Fibroblast of skin of right quadriceps (primary cell): ENCODE measurements at regions not wholly inside any gene's neighbourhood (a gene's known extent, or its start where the extent isn't known, plus 50 kb on each side); places are given as distances from the start of the nearest gene placed in this dataset.
"Not testable (repeated sequence)": the region's sequence is repeated elsewhere in the genome, so short reads cannot be mapped to it uniquely, and the experiment has no call there.

Experiments
- DNase-seq: peaks from one replicate; pipeline ENCODE4 v3.0.0-alpha.2; 2013

DNA sequence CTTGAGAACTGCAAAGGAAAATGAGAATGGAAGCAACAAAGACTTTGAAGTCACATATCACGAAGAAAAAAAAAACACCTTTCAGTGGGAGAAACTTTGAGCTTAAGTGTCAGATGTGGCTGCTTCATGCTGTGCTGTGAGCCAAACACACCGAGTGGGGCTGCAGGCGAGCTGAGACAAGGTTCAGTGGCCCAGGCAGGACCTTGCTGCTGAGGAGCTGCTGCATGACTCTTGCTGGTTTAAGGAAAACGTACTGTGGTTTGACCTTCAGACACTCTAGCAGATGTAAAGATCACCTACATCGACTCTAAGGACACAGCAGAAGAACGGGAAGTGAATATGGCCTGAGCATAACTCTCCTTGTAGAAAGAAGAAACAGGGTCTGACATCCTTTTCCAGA lies 118.1 kb upstream of the OR4E1 start:
- no peak for DNase-seq

DNA sequence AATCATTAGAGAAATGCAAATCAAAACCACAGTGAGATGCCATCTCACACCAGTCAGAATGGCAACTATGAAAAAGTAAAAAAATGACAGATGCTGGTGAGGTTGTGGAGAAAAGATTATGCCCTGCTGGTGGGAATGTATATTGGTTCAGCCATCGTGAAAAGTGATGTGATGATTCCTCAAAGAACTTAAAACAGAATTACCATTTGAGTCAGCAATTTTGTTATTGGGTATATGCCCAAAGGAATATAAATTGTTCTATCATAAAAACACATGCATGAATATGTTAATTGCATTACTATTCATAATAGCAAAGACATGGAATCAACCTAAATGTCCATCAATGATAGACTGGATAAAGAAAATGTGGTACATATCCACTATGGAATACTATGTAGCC lies 115.1 kb upstream of the OR4E1 start:
- DNase-seq, result not testable (repeated sequence)

DNA sequence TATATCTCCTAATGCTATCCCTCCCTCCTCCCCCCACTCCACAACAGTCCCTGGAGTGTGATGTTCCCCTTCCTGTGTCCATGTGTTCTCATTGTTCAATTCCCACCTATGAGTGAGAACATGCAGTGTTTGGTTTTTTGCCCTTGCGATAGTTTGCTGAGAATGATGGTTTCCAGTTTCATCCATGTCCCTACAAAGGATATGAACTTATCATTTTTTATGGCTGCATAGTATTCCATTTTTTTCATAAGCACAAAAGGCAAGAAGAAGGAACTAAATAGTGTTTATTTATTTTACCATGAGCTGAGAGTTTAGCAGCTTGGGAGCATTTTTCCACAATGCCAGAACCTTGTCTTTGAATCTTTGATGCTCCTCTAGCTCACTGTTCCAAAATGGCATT lies 113.6 kb upstream of the OR4E1 start:
- DNase-seq, result not testable (repeated sequence)

DNA sequence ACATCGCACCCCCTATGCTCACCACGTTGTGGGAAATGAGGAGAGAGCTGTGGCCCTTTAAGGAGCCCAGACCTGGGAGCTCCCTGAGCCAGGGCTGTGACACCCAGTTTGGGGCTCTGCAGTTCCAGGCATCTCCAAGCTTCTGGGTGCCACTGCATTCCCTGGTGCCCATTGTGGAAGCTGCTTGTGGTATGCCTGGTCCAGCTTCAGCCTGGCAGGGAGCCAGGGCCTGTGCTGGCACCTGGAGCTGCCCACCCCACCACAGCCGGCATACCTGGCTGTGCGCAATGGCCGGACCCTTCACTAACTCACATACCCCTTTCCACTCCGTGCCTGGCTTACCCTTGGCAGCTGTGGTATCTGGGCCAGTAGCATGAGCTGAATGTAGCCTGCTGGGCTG lies 107.9 kb upstream of the OR4E1 start:
- DNase-seq, result no peak

- DNase-seq, result no peak
Measured at GRCh38 chr14:21780429-21781084, 106.9 kb upstream of the OR4E1 start.

- no peak for DNase-seq
Measured at GRCh38 chr14:21771671-21772070, 98.1 kb upstream of the OR4E1 start.

DNA sequence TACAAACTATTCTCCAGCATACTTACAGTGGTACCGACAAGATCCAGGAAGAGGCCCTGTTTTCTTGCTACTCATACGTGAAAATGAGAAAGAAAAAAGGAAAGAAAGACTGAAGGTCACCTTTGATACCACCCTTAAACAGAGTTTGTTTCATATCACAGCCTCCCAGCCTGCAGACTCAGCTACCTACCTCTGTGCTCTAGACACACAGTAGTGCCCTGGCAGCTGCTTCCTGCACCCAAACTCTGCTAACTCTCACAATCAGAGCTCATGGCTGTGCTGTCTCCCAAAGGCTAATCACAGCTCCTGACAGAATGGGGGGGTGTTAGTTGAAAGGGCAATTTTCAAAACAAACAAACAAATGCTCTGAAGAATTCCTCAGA lies 95.2 kb upstream of the OR4E1 start:
- no peak for DNase-seq

DNA sequence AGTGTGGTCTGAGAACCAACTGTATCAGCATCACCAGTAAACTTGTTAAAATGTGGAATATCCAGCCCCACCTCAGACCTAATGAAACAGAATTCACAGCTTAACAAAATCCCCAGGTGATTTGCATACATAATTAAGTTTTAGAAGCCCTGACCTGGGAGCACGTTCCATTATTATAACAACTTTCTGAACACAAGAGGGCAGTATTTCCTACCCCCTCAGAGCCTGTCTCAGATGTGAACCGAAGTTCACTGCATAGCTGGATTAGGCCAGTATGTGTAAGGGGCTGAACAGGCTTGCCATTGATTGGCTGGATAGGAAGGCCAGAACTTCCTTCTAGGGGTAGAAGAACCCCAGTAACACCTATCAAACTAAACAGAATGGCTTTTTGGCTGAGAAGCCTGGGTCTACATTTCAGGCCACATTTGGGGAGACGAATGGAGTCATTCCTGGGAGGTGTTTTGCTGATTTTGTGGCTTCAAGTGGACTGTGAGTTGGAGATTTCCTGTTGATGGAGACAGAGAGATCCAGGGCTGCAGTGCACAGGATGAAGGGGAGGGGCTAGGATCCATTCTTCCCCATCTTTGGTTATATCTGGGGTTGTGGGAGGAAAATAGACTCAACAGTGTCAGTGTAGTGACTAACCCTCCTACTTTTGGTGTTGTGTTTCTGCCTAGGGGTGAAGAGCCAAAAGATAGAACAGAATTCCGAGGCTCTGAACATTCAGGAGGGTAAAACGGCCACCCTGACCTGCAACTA lies 94.7 kb upstream of the OR4E1 start:
- DNase-seq, result no peak

GRCh38 chr14:21760360-21760759 lies 86.7 kb upstream of the OR4E1 start:
- not testable (repeated sequence) for DNase-seq

DNA sequence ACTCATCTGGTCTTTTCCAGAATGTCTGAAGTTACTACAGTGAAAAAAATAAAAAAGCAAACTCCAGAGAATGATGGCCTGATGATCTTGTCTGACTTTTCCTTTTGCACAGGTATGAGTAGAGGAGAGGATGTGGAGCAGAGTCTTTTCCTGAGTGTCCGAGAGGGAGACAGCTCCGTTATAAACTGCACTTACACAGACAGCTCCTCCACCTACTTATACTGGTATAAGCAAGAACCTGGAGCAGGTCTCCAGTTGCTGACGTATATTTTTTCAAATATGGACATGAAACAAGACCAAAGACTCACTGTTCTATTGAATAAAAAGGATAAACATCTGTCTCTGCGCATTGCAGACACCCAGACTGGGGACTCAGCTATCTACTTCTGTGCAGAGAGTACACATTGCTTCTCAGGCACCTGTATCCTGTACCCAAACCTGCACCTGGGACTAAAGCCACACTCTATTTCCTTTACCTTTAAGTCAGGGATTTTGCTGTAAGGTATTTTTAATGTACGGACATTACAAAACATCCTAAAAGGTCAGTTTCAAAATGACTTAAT lies 75.8 kb upstream of the OR4E1 start:
- DNase-seq, result no peak

DNA sequence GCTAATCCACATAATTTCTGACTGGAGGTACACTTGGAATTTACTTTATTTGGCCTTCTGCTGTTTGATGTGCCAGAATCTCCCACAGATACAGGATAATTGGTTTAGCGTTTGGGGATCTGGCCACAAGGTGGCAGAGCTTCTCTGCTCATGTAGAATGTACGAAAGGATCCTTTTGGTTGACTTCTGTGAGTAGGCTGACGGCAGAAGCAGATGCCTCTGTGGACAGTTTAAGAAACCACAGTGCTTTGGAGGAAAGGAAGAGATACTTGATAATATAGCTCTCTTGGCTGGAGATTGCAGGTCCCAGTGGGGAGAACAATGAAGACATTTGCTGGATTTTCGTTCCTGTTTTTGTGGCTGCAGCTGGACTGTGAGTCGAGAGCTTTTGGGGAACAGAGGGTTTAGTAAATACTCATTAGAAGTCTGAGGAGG lies 75.3 kb upstream of the OR4E1 start:
- peak; percentile 9 for DNase-seq

GRCh38 chr14:21735639-21736307 lies 62.2 kb upstream of the OR4E1 start:
- DNase-seq, result no peak

DNA sequence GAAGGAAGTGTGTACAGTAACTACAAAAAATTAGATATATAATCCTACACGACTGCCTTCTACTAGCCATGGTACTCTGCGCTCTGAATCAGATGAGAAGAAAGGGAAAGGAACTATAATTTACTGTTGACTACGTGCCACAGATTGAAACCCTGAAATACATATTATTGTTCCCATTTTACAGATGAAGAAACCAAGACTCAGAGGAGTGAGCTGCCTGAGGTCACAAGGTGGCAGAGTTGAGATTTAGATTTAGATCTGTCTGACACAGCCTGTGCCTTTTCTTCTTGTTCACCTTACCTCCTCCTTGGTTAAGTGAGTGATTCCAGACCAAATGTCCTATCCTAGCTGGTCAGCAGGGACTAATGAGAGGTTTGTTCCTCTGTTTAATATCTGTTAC lies 61.6 kb upstream of the OR4E1 start:
- DNase-seq, result no peak

DNA sequence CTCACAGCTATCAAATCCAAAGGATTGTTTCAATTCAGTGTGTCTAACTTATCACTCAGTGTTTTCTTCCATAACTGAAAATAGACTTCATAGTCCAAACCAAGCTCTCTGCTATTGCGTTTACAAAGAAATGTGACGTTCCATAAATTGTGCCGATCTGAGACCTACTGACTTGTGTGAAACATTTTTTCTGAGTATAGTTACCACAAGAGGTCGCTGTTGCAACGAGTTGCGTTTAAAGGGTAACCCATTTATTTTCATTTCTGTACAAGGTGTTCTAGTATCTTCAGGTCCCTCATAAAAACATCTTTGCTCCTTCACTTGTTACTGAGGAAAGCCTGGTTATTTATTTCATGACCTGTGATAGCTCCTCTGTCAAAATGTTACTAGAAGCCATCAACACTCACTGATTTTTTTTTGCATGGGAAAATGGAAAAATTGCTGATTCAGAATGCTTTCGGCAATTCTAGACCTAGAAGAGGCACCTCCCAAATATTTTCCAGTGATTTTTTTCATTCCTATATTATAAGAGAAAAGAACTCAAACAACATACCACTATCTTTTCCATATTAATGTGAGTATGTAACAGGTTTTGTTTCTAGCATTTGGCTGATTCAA lies 60.9 kb upstream of the OR4E1 start:
- DNase-seq, result peak; percentile 13

DNA sequence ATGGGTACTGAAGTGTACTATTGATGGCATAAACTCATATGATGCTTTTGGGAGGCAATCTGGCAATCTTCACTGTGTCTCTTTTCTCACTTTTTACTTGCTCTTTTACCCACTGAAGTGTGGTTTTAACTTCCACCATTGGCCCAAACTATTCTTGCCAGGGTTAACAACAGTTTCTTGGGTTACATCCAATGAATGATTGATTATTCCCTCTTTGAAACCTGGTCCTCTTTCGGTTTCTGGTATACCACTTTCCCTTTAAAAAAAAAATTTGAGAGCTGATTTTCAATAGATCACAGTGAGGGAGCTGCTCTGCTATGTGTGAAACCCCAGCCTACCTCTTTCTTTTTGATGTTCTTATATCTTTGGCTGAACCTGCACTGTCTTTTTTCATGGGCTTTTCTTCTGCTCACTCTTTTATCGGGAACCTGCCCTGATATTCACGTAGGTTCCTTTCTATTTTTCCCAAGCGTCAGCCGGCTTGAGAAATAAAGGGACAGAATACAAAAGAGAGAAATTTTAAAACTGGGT lies 56.1 kb upstream of the OR4E1 start:
- no peak for DNase-seq

GRCh38 chr14:21725250-21725649 lies 51.6 kb upstream of the OR4E1 start:
- no peak for DNase-seq

- DNase-seq, result no peak
Measured at GRCh38 chr14:21724090-21724973, 50.7 kb upstream of the OR4E1 start.

DNA sequence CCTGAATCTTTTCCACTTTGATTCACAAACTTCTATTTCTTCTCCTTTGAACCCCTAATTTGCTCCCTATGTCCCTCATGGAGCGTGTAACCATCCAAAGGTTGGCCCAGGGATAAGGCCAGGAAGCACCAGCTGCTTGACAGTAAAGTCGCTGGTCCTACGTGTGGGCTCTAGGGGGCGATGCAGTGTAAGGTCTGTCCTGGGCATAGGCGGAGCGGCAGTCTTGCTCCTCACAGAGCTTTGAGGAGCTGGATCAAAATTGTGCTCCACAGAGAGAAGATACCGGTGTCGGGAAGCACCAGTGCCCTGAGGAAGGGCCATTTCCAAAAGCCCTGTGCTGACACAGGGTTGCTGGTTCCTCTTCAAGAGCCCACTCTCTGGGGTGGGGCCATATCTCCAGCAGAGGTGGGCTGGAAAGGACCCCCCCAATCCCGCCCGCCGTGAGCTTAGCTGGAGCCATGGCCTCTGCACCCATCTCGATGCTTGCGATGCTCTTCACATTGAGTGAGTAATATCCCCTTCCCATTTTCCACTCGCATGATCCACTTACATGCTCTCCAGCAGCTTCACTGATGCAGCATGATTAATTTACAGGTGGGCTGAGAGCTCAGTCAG lies 49.9 kb upstream of the OR4E1 start:
- DNase-seq, result no peak
